Stimulated activated CD8-positive, alpha-beta memory T cell treated with anti-CD3 and anti-CD28 coated beads, Interleukin-4, amount 100 ng/mL, for 4 hours (primary cell): ENCODE measurements at regions not wholly inside any gene's neighbourhood (a gene's known extent, or its start where the extent isn't known, plus 50 kb on each side); places are given as distances from the start of the nearest gene placed in this dataset.

Experiments used
- DNase-seq, 2 donors: peaks; one replicate each; pipeline ENCODE4 v3.0.0-alpha.2; 2020; ENCODE audit warnings: low read depth in 2 of 2, low spot score in 1 of 2

GRCh38 chr12:107519906-107520859 lies 165.4 kb upstream of the PWP1 start:
- DNase-seq: no peak

DNA sequence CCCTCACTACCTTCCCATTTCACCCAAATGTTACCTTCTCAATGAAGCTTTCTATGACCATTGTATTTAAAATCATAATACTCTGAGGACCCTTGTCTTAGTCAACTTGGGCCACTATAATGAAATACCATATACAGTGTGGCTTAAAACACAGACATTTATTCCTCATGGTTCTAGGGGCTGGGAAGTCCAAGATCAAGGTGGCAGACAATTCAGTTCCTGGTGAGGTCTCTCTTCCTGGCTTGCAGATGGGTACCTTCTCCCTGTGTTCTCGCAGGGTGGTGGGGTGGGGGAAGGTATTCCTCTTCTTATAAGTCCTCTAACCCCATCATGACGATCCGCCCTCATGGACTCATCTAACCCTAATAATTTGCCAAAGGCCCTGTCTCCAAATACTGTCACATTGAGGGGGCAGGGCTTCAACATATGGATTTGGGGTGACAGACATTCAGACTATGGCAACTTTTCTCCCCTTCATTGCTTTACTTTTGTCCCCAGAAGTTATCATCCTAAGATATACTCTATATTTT lies 163.7 kb upstream of the PWP1 start:
- DNase-seq: no peak

- no peak for DNase-seq
Observed at GRCh38 chr12:107522692-107523477, 162.7 kb upstream of the PWP1 start.

- no peak for DNase-seq
Observed at GRCh38 chr12:107523775-107524535, 161.6 kb upstream of the PWP1 start.

- DNase-seq: no peak
Observed at GRCh38 chr12:107525063-107525718, 160.4 kb upstream of the PWP1 start.

DNA sequence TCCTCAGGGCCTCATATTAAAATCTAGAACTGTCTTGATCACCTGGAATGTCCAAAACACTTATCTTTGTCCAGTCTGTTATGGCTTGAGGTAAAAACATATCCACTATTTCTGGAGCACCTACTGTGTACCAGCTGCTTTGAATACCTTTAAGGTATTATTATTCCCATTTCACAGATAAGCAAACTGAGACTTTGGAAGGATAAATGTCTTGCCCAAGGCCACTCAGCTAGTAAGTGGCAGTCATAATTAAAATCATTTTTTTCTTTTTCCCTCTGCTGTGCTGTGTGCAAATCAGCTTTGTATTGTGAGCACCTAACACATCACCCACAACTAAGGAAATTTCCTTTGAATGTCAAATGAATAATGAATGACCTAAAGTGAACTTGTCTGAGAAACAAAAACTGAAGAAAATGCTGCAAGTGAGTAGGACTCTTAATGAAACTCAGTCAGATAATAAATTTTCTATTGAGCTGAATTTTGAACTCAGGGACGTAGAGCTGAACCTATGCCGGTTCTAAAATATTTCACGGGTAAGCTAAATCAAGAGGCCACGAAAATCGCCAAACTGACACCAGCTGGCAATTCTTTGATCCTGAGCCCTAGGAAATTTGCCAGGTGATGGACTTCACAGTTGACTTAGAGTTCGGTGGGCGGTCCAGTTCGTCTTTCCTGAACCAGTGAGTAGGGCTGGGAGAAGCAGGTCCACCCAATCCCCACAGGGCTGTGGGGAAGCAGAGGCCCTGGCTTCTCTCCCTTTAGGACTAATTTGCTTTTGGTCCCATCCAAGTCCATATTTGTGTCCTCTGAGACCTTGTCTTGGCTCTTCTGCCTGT lies 159.7 kb upstream of the PWP1 start:
- DNase-seq: no peak

- no peak for DNase-seq
Observed at GRCh38 chr12:107526555-107527180, 158.9 kb upstream of the PWP1 start.

GRCh38 chr12:107528731-107529365 lies 156.8 kb upstream of the PWP1 start:
- no peak for DNase-seq

GRCh38 chr12:107529991-107530390 lies 155.6 kb upstream of the PWP1 start:
- DNase-seq: no peak

GRCh38 chr12:107530701-107531100 lies 154.9 kb upstream of the PWP1 start:
- DNase-seq: no peak

DNA sequence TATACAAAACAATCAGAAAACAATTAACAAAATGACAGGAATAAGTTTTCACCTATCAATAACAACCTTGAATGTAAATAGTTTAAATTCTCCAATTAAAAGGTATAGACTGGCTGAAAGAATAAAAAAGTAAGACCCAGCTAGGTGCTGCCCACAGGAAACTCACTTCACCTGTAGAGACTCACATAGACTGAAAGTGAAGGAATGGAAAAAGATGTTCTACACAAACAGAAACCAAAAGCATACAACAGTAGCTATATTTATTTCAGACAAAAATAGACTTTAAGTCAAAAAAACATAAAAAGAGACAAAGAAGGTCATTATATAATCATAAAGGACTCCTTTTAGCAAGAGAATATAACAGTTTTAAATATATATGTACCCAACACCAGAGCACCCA lies 152.4 kb upstream of the PWP1 start:
- DNase-seq: no peak

GRCh38 chr12:107536613-107537012 lies 149.0 kb upstream of the PWP1 start:
- no peak for DNase-seq

- DNase-seq: no peak
Observed at GRCh38 chr12:107537464-107538119, 148.0 kb upstream of the PWP1 start.

- no peak for DNase-seq
Observed at GRCh38 chr12:107539196-107539939, 146.2 kb upstream of the PWP1 start.

GRCh38 chr12:107541001-107541705 lies 144.4 kb upstream of the PWP1 start:
- DNase-seq: no peak

- no peak for DNase-seq
Observed at GRCh38 chr12:107543416-107543815, 142.2 kb upstream of the PWP1 start.

DNA sequence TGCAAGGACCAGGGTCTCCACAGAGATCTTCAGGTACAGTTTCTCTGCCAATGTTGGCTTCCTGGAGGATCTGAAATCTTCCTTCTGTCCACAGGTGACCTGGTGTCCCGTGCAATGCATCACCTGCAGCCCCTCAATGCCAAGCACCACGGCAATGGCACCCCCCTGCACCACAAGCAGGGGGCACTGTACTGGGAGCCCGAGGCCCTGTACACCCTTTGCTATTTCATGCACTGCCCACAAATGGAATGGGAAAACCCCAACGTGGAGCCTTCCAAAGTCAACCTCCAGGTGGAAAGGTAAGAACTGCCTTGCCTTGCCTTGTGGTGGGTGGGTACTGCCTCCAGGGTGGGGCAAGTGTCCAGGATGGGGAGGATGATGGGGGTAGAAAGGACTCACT lies 141.8 kb upstream of the PWP1 start:
- DNase-seq: no peak
